ENCODE measurements at regions not wholly inside any gene's neighbourhood (a gene's known extent, or its start where the extent isn't known, plus 50 kb on each side); places are given as distances from the start of the nearest gene placed in this dataset.

DNA sequence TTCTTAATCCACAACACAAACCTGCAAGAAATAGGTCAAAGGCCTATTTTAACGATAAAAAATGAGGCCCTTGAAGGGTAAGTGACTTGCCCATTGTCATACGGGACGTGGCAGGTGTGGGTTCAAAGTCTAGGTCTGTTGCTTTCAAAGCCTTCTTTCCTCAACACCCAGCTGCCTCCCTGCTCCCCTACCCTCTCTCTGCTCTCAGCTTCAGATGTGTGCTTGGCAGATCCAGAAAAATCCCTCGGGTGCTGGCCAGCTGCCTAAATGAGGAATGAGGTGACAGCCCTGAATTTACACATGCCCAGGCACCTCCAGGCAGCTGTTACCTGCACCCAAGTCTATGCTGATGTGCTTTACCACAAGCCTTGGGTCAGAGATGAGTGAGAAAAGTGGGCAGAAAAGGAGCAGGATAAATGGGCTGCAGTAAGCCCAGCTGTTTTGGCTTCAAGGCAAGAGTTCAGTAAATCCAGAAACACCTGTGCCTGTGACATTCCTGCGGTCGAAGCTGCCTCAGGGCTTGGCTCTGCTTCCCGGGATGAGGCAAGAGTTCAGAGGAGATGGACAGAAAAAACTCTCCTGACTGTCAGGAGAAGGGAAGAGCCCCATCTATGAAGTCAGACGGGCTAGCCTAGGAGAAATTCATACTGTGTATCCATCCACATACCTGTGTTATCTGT, 49.9 kb upstream of the LDLRAD3 start:
- Histone ChIP-seq H3K4me3 (ENCODE audit: low read depth, low read length) (no peak overlapping the region), H3K9me3 (no peaks in the 10 kb centered on the region), H3K27me3 (replicated peaks; ENCODE audit: control insufficient read depth, insufficient read depth, low read length) (no peaks in the 10 kb centered on the region), H3K4me1 (peaks cover 8% of the 10 kb centered on the region), H3K36me3 (ENCODE audit: control insufficient read depth, insufficient read depth, low read length) (no peaks in the 10 kb centered on the region)
- DNase-seq = peak; percentile 68 to 79
- H3K27me3 Mint-ChIP-seq (ENCODE audit: insufficient read depth, unreplicated experiment) = no peaks in the 10 kb centered on the region
- TF ChIP-seq, protein P1, sequence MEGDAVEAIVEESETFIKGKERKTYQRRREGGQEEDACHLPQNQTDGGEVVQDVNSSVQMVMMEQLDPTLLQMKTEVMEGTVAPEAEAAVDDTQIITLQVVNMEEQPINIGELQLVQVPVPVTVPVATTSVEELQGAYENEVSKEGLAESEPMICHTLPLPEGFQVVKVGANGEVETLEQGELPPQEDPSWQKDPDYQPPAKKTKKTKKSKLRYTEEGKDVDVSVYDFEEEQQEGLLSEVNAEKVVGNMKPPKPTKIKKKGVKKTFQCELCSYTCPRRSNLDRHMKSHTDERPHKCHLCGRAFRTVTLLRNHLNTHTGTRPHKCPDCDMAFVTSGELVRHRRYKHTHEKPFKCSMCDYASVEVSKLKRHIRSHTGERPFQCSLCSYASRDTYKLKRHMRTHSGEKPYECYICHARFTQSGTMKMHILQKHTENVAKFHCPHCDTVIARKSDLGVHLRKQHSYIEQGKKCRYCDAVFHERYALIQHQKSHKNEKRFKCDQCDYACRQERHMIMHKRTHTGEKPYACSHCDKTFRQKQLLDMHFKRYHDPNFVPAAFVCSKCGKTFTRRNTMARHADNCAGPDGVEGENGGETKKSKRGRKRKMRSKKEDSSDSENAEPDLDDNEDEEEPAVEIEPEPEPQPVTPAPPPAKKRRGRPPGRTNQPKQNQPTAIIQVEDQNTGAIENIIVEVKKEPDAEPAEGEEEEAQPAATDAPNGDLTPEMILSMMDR (IDR thresholded peaks at IDR 0.05; ENCODE audit: insufficient read depth in 1 of 2, low read depth in 1 of 2, low read length in 1 of 2, severe bottlenecking in 1 of 2, unreplicated experiment in 1 of 2) = no peak
- no peaks in the 10 kb centered on the region for H3K36me3 Mint-ChIP-seq (ENCODE audit: insufficient read depth, unreplicated experiment)
- intact Hi-C loops (cut with micrococcal nuclease; ENCODE audit: unreplicated experiment) = no loop called here
- no TSS peak for BruUV-seq (replicated peaks)
- CTCF ChIA-PET = interaction anchor here (2.8 kb wide), 1 partner anchor 72 kb away, joined by 9 read pairs; no protein-coding TSS in a partner anchor
- peaks cover 22% of the 10 kb centered on the region for H3K4me1 Mint-ChIP-seq (ENCODE audit: low read depth, unreplicated experiment)
- no peak overlapping the region for H3K27ac Mint-ChIP-seq (ENCODE audit: unreplicated experiment)
- no peak overlapping the region for H3K4me3 Mint-ChIP-seq (ENCODE audit: unreplicated experiment)
- POLR2A ChIA-PET = no interaction called here
- H3K9me3 Mint-ChIP-seq (ENCODE audit: unreplicated experiment) = no peaks in the 10 kb centered on the region
